ENCODE measurements at regions not wholly inside any gene's neighbourhood (a gene's known extent, or its start where the extent isn't known, plus 50 kb on each side); places are given as distances from the start of the nearest gene placed in this dataset.

DNA sequence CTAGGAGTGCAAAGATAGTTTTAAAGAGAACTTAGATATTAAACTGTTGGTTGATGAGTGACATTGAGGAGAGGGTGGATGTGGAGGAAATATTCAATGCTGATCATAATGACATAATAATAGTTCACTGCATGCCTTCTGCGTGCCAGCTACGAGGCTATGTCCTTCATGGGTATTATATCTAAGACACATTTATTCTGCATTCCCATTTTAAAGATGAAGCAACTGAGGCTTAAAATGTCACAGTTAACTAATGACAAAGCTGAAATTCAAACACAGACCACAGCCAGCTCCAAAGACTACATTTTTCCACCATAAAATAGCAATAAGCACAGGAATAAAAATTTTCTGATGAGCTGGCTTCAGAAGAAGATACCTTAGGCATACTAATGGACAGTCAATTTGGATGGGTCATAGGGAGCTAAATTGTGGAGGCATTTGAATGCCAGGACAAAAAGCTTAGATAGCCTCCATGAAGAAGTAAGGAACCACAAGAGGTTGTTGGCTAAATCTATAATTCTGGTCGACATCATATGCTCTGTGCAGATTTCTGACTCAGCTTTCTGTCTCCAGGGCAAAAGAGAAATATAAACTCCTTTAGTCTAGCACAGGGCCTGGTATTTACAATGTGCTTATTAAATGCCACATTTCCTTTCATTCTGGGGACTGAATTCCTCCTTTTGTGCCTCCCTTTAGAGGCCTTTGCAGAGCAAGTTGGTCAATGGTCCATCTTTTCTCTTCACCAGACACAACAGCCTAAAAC lies 71.2 kb upstream of the NRIP1 start:
- ATAC-seq (replicated peaks in 6 of 8): peak in 1 of 8 experiments; percentile 33
- in situ Hi-C loops (cut with MboI; ENCODE audit: low pct_unique_long_range_greater_than_20kb in 2 of 9, low sequenced_read_pairs in 9 of 9, unreplicated experiment in 9 of 9): no loop called here
- 0 to 100% (median 94%) methylated on average over 1 to 3 of the region's 3 CpGs; no CpG with 5 or more reads in 1 of the 10 experiments for WGBS, 10 experiments
- no peak overlapping the region for H3K27ac ChIP-seq
- no peak overlapping the region for H3K4me3 ChIP-seq
- peaks cover 15 to 16% of the 10 kb centered on the region in 2 donors for H3K4me1 ChIP-seq (replicated peaks in 1 of 2)

DNA sequence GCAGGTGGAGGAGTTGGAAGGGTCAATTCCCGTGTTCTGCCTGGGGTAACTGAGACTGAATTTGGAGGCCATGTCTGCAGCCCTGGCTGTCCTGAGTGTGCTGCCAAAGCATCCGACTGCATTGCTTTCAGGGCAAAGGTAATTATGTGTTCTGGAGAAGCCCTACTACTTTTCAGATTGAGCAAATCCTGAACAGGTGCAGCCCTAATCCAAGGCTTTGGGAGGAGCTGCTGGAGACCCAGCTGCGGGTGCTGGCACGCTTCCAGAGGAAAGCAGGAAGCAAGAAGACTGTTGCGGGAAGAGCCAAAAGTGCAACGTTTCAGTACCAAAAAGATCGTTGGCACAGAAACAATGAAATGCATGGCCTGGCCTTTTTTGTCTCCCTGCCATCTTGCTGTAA lies 73.7 kb upstream of the NRIP1 start:
- 3 to 100% (median 53%) methylated on average over 1 to 7 of the region's 7 CpGs; no CpG with 5 or more reads in 1 of the 10 experiments for WGBS, 10 experiments
- Histone ChIP-seq H3K4me1 (replicated peaks in 1 of 2) (peaks cover 15 to 16% of the 10 kb centered on the region in 2 donors), H3K27ac (no peak overlapping the region), H3K4me3 (no peak overlapping the region)
- ATAC-seq (replicated peaks in 6 of 8): peak in 1 of 8 experiments; percentile 73
- in situ Hi-C loops (cut with MboI; ENCODE audit: low pct_unique_long_range_greater_than_20kb in 2 of 9, low sequenced_read_pairs in 9 of 9, unreplicated experiment in 9 of 9): no loop called here

DNA sequence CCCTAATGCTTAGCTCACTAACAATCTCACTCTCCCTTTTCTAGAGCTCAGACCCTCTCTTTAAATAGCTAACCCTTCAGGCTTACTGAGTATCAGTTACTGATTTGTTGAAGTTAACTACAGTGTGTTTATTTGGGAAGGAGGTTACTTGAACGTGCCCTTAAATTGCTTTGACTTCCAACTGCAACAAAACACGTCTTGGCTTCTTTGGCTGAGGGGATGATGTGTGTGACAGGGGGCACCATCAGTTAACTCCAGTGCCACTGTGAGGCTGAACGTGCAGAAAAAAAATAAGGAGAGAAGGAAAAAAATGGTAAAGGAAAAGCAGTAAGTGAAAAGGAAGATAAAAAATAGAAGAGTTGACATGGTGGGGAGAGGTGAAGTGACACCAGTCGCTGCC lies 75.1 kb upstream of the NRIP1 start:
- H3K4me3 ChIP-seq: no peak overlapping the region
- no peak overlapping the region for H3K27ac ChIP-seq
- in situ Hi-C loops (cut with MboI; ENCODE audit: low pct_unique_long_range_greater_than_20kb in 2 of 9, low sequenced_read_pairs in 9 of 9, unreplicated experiment in 9 of 9): no loop called here
- WGBS, 10 experiments: 4 to 42% (median 32%) methylated on average over 1 to 4 of the region's 4 CpGs; no CpG with 5 or more reads in 1 of the 10 experiments
- H3K4me1 ChIP-seq (replicated peaks in 1 of 2): peaks cover 15 to 16% of the 10 kb centered on the region in 2 donors
- peak in 3 of 8 experiments; percentile 2 to 16 (median 16) for ATAC-seq (replicated peaks in 6 of 8)

DNA sequence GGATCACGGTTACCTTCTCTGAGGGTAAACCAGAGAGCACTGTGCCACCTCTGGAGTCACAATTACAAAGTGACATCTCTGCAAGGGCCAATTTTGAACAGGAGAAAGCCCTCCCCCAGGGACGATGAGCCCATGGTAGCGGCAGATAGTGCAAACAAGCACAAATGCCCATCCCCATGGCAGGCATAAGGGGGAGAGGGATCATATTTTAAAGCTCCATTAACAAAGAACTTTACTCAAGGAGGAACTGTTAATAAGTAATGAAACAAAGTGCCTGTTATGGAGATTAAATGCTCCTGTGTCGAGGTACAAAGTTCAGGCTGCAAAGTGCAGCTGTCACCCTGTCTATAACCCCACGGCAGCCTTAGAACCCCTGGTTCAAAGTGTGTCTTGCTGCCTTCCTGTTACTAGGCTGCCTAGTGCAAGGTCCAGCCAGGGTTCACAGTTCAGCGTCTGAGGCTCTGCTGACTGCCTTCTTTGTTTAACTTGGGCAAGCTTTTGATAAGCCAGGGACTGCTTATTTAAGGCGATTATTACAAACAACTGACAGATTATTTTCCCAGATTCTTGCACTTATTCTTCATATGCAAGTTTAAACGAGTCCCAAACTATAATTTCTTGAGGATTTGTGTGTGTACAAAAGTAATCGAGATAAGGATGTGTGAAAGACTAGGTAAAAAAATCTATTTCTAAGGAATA lies 75.7 kb upstream of the NRIP1 start:
- WGBS, 10 experiments: 4 to 45% (median 20%) methylated on average over 2 to 7 of the region's 9 CpGs
- ATAC-seq (replicated peaks in 6 of 8): peak in 5 of 8 experiments; percentile 39 to 50 (median 42)
- Histone ChIP-seq H3K4me1 (replicated peaks in 1 of 2) (peaks cover 15 to 16% of the 10 kb centered on the region in 2 donors), H3K4me3 (no peak overlapping the region), H3K27ac (no peak overlapping the region)
- in situ Hi-C loops (cut with MboI; ENCODE audit: low pct_unique_long_range_greater_than_20kb in 2 of 9, low sequenced_read_pairs in 9 of 9, unreplicated experiment in 9 of 9): no loop called here

DNA sequence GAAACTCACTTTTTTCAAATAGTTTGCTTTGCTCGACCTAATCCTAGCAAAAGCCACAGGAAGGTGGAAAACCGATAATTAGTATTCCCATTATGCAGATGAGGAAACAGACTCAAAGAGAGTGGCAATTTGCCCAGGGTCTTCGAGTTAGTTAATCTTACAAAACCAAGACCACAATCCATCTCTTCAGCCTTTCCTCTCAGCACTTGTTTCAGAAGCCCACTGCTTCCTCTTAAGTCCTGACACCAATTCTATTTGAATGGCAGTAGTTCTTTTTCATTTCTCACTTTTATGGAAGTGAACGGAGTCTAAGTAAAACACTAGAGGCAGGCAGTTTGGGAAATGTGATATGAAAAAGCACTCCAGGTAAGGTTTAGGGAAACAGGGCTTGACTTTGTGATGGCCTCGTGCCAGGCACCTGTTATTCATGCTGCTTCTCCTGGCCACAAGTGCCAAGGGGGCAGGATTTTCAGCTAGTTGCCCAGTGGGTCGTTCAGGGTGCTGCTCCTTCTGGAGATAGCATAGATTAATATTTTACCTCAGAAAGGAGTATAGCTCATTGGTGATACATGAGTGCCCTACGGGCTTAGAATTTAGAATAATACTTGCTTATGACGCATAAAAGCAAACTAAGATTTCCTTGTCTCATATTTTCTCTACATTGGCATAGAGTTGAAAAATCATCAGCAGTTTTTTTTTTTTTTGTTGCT lies 76.6 kb upstream of the NRIP1 start:
- no peak overlapping the region for H3K27ac ChIP-seq
- in situ Hi-C loops (cut with MboI; ENCODE audit: low pct_unique_long_range_greater_than_20kb in 2 of 9, low sequenced_read_pairs in 9 of 9, unreplicated experiment in 9 of 9): no loop called here
- ATAC-seq (replicated peaks in 6 of 8): no peak
- no peak overlapping the region for H3K4me3 ChIP-seq
- WGBS, 10 experiments: 44 to 80% (median 51%) methylated on average over 2 to 8 of the region's 8 CpGs
- H3K4me1 ChIP-seq (replicated peaks in 1 of 2): peaks cover 15 to 16% of the 10 kb centered on the region in 2 donors

DNA sequence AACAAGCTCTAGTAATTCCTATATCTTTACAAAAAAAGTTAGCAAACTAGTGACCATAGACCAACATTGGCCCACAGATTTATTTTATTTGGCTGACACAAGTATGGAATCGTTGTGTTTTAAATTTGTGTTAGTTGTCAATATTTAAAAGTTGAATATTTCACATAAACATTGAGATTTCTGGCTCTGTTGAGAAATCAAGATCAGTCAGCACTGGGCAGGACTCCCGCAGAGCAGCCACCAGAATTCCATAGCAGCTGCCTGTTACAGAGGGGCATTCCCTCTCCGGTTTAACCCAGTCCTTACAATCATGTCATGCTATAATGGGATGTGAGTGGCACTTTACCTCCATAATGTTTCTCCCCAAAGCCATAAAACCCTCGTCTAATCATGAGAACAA lies 79.2 kb upstream of the NRIP1 start:
- 19 to 85% (median 50%) methylated on average over 1 to 4 of the region's 4 CpGs; no CpG with 5 or more reads in 2 of the 10 experiments for WGBS, 10 experiments
- Histone ChIP-seq H3K27ac (no peak overlapping the region), H3K4me3 (no peak overlapping the region), H3K4me1 (replicated peaks in 1 of 2) (peaks cover 15 to 16% of the 10 kb centered on the region in 2 donors)
- ATAC-seq (replicated peaks in 6 of 8): no peak
- in situ Hi-C loops (cut with MboI; ENCODE audit: low pct_unique_long_range_greater_than_20kb in 2 of 9, low sequenced_read_pairs in 9 of 9, unreplicated experiment in 9 of 9): no loop called here

DNA sequence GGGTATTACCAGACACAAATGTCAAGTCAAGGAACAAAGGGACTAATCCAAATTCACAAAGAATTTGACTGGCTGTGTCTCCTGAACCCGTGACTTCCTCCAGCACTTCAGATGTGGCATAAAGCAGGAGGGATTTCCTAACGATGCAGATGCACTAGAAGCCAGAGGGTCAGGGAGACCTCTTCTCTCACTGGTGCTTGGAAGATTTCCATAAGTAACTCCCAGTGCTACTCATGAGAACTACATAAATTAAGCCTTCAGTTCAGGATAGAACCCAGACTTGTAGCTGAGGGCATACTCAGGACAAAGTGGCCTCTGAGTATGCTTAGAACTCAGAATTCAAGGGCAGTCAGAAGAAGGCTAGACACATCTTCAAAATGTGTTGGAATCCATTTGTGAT lies 83.6 kb upstream of the NRIP1 start:
- Histone ChIP-seq H3K27ac (no peak overlapping the region), H3K4me3 (no peak overlapping the region), H3K4me1 (replicated peaks in 1 of 2) (no peaks in the 10 kb centered on the region)
- ATAC-seq (replicated peaks in 6 of 8): peak in 2 of 8 experiments; percentile 50 to 94
- in situ Hi-C loops (cut with MboI; ENCODE audit: low pct_unique_long_range_greater_than_20kb in 2 of 9, low sequenced_read_pairs in 9 of 9, unreplicated experiment in 9 of 9): no loop called here
- 0 to 100% (median 80%) methylated on average over 1 to 2 of the region's 2 CpGs; no CpG with 5 or more reads in 5 of the 10 experiments for WGBS, 10 experiments

DNA sequence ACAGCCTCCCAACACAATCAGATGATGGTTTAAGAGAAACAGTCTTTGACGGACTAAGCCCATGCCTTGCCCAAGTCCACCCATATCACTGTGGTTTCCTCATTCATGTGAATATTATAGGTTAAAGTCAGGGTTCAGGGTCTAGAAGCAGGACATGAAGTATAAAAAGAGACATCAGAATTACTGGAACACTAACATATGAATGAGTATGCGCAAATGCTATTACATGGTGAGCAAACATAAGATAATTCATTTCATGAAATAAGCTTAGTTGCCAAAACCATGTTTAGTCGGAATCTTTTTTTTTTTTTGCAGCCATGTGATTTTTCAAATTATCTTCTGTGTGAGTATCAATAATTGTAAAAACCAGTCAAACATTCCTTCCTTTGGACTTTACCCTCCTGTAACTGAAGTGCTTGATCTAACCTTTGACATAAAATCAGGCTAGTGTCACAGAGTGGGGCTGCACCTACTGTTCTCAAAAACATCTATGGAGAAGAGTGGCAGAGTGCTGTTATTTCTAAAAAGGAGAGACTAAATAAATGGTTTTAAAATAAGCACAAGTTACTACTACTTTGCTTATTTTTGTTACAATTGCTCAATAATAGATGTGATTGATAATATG lies 84.9 kb upstream of the NRIP1 start:
- in situ Hi-C loops (cut with MboI; ENCODE audit: low pct_unique_long_range_greater_than_20kb in 2 of 9, low sequenced_read_pairs in 9 of 9, unreplicated experiment in 9 of 9): no loop called here

DNA sequence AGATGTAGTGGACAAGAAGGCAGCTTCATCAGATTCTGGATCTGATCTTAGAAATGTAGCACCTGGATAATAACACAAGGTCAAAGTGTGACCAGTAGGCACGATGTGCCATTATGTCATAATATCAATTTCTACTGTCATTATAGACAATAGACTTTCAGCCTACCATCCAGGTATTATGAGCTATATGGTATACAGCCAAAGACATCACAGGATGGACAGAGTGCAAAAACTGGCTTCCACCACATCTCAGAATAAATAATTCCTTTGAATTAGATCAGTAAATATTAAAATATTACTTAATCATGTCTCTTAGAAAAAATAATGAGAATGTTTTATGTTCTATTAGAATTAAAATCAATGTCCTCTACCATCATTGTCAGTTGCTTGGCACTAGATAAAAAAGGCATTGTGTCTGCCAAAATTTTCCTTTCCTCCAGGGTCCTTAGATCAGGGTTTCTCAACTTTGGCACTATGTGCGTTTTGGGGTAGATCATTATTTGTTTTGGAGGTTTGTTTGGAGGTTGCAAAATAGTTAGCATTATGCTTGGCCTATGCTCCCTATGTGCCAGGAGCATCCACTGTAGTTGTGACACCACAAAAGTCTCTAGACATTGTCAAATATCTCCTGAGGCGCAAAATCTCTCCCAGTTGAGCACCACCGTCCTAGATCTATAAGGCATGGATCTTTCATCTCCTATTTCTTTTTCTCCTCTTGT lies 86.7 kb upstream of the NRIP1 start:
- Histone ChIP-seq H3K27ac (no peak overlapping the region), H3K4me1 (replicated peaks in 1 of 2) (no peaks in the 10 kb centered on the region), H3K4me3 (no peak overlapping the region)
- no peak for ATAC-seq (replicated peaks in 6 of 8)
- 17 to 100% (median 75%) methylated on average over 1 to 4 of the region's 4 CpGs; no CpG with 5 or more reads in 2 of the 10 experiments for WGBS, 10 experiments
- in situ Hi-C loops (cut with MboI; ENCODE audit: low pct_unique_long_range_greater_than_20kb in 2 of 9, low sequenced_read_pairs in 9 of 9, unreplicated experiment in 9 of 9): no loop called here

More for the DNA sequence above, 84.9 kb upstream of the NRIP1 start:
- Histone ChIP-seq H3K4me3 (no peak overlapping the region), H3K27ac (no peak overlapping the region), H3K4me1 (replicated peaks in 1 of 2) (no peaks in the 10 kb centered on the region)
- ATAC-seq (replicated peaks in 6 of 8): peak in 1 of 8 experiments; percentile 71
- 48 to 100% (median 83%) methylated on average over 1 to 3 of the region's 3 CpGs; no CpG with 5 or more reads in 1 of the 10 experiments for WGBS, 10 experiments

DNA sequence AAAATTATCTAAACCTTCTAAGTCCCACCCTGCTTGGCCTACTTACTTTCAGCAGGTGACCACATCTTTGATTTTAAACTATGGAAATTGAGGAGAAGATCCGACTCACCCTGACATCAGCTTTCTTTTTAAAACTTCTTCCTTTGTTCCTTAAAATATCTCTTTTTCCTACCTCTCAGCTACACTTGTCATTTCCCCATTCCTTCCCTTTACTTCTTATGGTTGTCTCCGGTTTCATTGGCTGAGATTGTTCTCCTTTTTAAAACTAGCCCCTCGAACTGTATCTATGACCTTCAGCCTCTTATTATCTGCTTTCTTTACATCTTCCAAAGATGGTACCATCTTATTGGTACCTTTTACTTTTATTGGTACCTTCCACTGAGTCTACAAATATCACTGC lies 87.8 kb upstream of the NRIP1 start:
- H3K27ac ChIP-seq: no peak overlapping the region
- in situ Hi-C loops (cut with MboI; ENCODE audit: low pct_unique_long_range_greater_than_20kb in 2 of 9, low sequenced_read_pairs in 9 of 9, unreplicated experiment in 9 of 9): no loop called here
- H3K4me1 ChIP-seq (replicated peaks in 1 of 2): no peaks in the 10 kb centered on the region
- H3K4me3 ChIP-seq: no peak overlapping the region
- WGBS, 10 experiments: 28 to 100% (median 83%) methylated on average over 2 to 3 of the region's 3 CpGs
- ATAC-seq (replicated peaks in 6 of 8): no peak

DNA sequence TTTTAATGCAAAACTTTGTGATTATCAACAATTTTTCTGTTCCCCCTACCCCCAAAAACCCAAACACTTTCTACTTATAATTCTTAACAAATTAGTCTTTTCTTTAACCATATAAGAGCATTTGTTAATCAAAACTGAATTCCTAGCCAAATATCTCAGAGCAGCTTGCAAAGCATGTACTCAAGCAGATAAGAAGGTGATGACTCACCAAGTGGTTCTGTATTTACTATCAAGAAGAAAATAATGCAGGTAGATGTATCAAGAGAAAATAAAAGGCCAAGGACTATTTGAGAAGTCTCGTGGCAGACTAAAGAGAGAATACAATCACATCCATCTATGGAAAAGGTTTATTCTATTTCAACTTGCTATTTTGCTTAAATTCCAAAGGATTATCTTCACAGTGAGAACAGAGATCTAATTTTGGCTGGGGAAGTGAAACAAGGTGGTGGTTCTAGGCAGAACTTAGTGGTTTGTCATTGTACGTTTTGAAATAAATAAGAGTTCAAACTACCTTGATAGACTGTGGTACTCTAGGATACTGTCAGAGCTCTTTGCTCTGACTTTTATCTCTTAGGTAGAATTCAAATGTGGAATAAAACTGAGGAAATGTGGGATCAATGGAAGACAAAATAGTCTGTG lies 94.7 kb upstream of the NRIP1 start:
- Histone ChIP-seq H3K27ac (no peak overlapping the region), H3K4me1 (replicated peaks in 1 of 2) (no peaks in the 10 kb centered on the region), H3K4me3 (no peak overlapping the region)
- in situ Hi-C loops (cut with MboI; ENCODE audit: low pct_unique_long_range_greater_than_20kb in 2 of 9, low sequenced_read_pairs in 9 of 9, unreplicated experiment in 9 of 9): no loop called here
- WGBS, 10 experiments: 28 to 100% (median 84%) methylated on average over 1 to 2 of the region's 2 CpGs; no CpG with 5 or more reads in 2 of the 10 experiments
- no peak for ATAC-seq (replicated peaks in 6 of 8)

DNA sequence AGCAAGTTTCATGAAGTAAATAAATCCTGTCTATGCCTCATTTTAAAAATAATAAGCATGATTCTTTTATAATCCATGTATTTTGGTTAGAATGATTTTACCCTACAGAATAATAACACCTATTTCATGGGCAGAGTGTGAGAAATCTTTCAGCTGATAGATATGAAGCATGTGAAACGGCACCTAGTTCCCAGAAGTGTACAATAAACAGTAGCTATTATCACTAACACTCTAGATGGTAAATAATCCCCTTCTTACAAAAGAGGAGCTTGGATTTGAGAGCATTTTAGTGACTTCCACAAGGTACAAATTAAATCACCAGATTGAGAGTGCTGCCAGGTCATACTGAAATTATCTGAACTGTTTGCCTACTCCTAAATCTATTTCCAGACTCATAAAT lies 95.3 kb upstream of the NRIP1 start:
- no peak overlapping the region for H3K4me3 ChIP-seq
- H3K27ac ChIP-seq: no peak overlapping the region
- no peak for ATAC-seq (replicated peaks in 6 of 8)
- in situ Hi-C loops (cut with MboI; ENCODE audit: low pct_unique_long_range_greater_than_20kb in 2 of 9, low sequenced_read_pairs in 9 of 9, unreplicated experiment in 9 of 9): no loop called here
- H3K4me1 ChIP-seq (replicated peaks in 1 of 2): no peaks in the 10 kb centered on the region
- 27 to 100% (median 88%) methylated on average over 1 of the region's 1 CpG; no CpG with 5 or more reads in 1 of the 10 experiments for WGBS, 10 experiments
